CD14-positive monocyte (primary cell): ENCODE measurements at regions not wholly inside any gene's neighbourhood (a gene's known extent, or its start where the extent isn't known, plus 50 kb on each side); places are given as distances from the start of the nearest gene placed in this dataset.

Experiments used
- DNase-seq, 3 donors: peaks; one replicate each; pipeline ENCODE4 v3.0.0-alpha.2; 2011 to 2022
- H2AFZ ChIP-seq: 2 replicates; pipeline ENCODE4 v1.6.0; 2012; ENCODE audit warnings: mild to moderate bottlenecking, low read depth, low read length, inconsistent platforms; ENCODE audit not compliant: insufficient read depth, poor library complexity, severe bottlenecking
- H3K27ac ChIP-seq, 2 donors: 1 replicate in 1 of 2; 2 replicates in 1 of 2; pipeline ENCODE4 v1.5.1; 2012 to 2013; ENCODE audit warnings: low read length in 2 of 2, control low read depth in 1 of 2, inconsistent platforms in 1 of 2, low read depth in 1 of 2, mild to moderate bottlenecking in 1 of 2
- H3K27me3 ChIP-seq, 2 donors: one replicate each; pipeline versions ENCODE4 v1.6.0 to v1.6.1; 2011 to 2013; ENCODE audit warnings: low read length in 2 of 2; ENCODE audit not compliant: control insufficient read depth in 2 of 2, insufficient read depth in 2 of 2
- H3K36me3 ChIP-seq, 2 donors: replicated peaks in 1 of 2; 1 replicate in 1 of 2; 2 replicates in 1 of 2; pipeline versions ENCODE4 v1.5.1 to v1.6.1; 2012 to 2013; ENCODE audit warnings: low read length in 2 of 2, control low read depth in 1 of 2, inconsistent platforms in 1 of 2, mild to moderate bottlenecking in 1 of 2; ENCODE audit not compliant: insufficient read depth in 2 of 2, control insufficient read depth in 1 of 2
- H3K4me1 ChIP-seq, 2 donors: 1 replicate in 1 of 2; 2 replicates in 1 of 2; pipeline versions ENCODE4 v1.5.1 to v1.6.1; 2012 to 2013; ENCODE audit warnings: low read length in 2 of 2, control low read depth in 1 of 2, inconsistent platforms in 1 of 2, mild to moderate bottlenecking in 1 of 2, moderate library complexity in 1 of 2; ENCODE audit not compliant: insufficient read depth in 2 of 2, control insufficient read depth in 1 of 2
- H3K4me2 ChIP-seq: replicated peaks from 2 replicates; pipeline ENCODE3; 2012; ENCODE audit warnings: low read length, moderate library complexity, mild to moderate bottlenecking; ENCODE audit not compliant: poor library complexity, severe bottlenecking; ENCODE audit errors: extremely low read depth
- H3K4me3 ChIP-seq, 3 experiments: fragments of 200-600 bp in 1 of 3; sonication (generic) in 1 of 3; replicated peaks in 1 of 3; 1 replicate in 2 of 3; 2 replicates in 1 of 3; pipeline ENCODE4 v1.5.1; 2011 to 2013; ENCODE audit warnings: low read length in 3 of 3, mild to moderate bottlenecking in 3 of 3, control low read depth in 2 of 3, low read depth in 2 of 3, inconsistent platforms in 1 of 3, moderate library complexity in 1 of 3
- H3K79me2 ChIP-seq: 2 replicates; pipeline ENCODE4 v1.6.0; 2012; ENCODE audit warnings: mild to moderate bottlenecking, control low read depth, inconsistent platforms, low read length, moderate library complexity; ENCODE audit not compliant: insufficient read depth
- H3K9ac ChIP-seq: 2 replicates; pipeline ENCODE4 v1.6.0; 2017; ENCODE audit warnings: low read length, mild to moderate bottlenecking; ENCODE audit not compliant: insufficient read depth, poor library complexity, severe bottlenecking
- H3K9me3 ChIP-seq, 2 donors: replicated peaks in 1 of 2; 1 replicate in 1 of 2; 2 replicates in 1 of 2; pipeline versions ENCODE4 v1.5.1 to v1.6.1; 2012 to 2013; ENCODE audit warnings: low read length in 2 of 2, control low read depth in 1 of 2; ENCODE audit not compliant: control insufficient read depth in 1 of 2, insufficient read depth in 1 of 2
- H4K20me1 ChIP-seq: 2 replicates; pipeline ENCODE4 v1.6.0; 2012; ENCODE audit warnings: mild to moderate bottlenecking, low read length, control low read depth, moderate library complexity; ENCODE audit not compliant: insufficient read depth
- H3K27ac Mint-ChIP-seq, 7 donors: one replicate each; pipeline ENCODE4 v1.8.0; 2020; ENCODE audit warnings: mild to moderate bottlenecking in 7 of 7, mixed read lengths in 7 of 7, moderate library complexity in 6 of 7, inconsistent platforms in 2 of 7
- H3K27me3 Mint-ChIP-seq, 3 donors: one replicate each; pipeline ENCODE4 v1.8.0; 2021 to 2022; ENCODE audit warnings: low read depth in 3 of 3, mild to moderate bottlenecking in 3 of 3, mixed read lengths in 3 of 3, moderate library complexity in 3 of 3, inconsistent platforms in 1 of 3
- H3K36me3 Mint-ChIP-seq, 2 donors: one replicate each; pipeline ENCODE4 v1.8.0; 2020; ENCODE audit warnings: mixed read lengths in 2 of 2, inconsistent platforms in 1 of 2, mild to moderate bottlenecking in 1 of 2
- H3K4me1 Mint-ChIP-seq: one replicate; pipeline ENCODE4 v1.8.0; 2020; ENCODE audit warnings: mild to moderate bottlenecking, mixed read lengths
- H3K4me3 Mint-ChIP-seq, 2 donors: one replicate each; pipeline ENCODE4 v1.8.0; 2020; ENCODE audit warnings: mild to moderate bottlenecking in 2 of 2, mixed read lengths in 2 of 2, moderate library complexity in 1 of 2
- H3K9me3 Mint-ChIP-seq, 7 donors: one replicate each; pipeline ENCODE4 v1.8.0; 2020 to 2022; ENCODE audit warnings: mixed read lengths in 7 of 7, mild to moderate bottlenecking in 6 of 7, moderate library complexity in 6 of 7, inconsistent platforms in 2 of 7
- WGBS: methylation state at CpG from one replicate; pipeline ENCODE4 v1.1.5; 2013; ENCODE audit warnings: missing lambda C conversion rate; ENCODE audit not compliant: insufficient coverage; 5-methylcytosine and 5-hydroxymethylcytosine counted together
- intact Hi-C, 2 donors: fragments of 100-400 bp; cut with micrococcal nuclease; formaldehyde crosslinking; loops; one replicate each; pipeline versions ENCODE4 v1.15.0 to v1.15.1; 2023
- TF ChIP-seq, protein P1 (sequence below): fragments of 200-600 bp; IDR thresholded peaks from one replicate; pipeline ENCODE4 v1.8.0; 2022; ENCODE audit warnings: antibody characterized with exemption, mild to moderate bottlenecking

DNA sequence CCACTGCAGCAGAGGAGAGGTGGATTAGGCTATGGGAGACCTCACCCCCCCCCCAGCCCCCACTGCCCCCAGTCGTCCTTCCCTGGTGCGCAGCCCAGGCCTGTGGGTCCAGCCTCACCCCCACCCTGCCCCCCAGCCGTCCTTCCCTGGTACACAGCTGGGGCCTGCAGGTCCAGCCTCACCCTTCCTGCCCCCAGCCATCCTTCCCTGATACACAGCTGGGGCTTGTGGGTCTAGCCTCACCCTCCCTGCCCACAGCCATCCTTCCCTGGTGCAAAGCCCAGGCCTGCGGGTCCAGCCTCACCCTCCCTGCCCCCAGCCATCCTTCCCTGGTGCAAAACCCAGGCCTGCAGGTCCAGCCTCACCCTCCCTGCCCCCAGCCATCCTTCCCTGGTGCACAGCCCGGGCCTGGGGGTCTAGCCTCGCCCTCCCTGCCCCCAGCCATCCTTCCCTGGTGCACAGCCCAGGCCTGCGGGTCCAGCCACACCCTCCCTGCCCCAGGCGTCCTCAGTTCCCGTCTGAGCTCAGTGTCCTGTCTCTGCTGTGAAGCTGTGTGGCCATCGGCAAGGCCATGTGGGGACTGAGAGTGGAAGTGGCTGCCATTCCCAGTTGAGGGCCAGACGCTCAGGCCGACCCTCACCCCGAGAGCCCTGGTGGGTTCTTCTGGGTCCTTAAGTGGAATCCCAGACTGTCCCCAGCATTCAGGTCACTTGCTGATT is 86.8 kb upstream of the SNTG2 start:
- Mint-ChIP-seq H3K4me1 (peaks cover 4% of the 10 kb centered on the region), H3K27ac (no peak overlapping the region)

DNA sequence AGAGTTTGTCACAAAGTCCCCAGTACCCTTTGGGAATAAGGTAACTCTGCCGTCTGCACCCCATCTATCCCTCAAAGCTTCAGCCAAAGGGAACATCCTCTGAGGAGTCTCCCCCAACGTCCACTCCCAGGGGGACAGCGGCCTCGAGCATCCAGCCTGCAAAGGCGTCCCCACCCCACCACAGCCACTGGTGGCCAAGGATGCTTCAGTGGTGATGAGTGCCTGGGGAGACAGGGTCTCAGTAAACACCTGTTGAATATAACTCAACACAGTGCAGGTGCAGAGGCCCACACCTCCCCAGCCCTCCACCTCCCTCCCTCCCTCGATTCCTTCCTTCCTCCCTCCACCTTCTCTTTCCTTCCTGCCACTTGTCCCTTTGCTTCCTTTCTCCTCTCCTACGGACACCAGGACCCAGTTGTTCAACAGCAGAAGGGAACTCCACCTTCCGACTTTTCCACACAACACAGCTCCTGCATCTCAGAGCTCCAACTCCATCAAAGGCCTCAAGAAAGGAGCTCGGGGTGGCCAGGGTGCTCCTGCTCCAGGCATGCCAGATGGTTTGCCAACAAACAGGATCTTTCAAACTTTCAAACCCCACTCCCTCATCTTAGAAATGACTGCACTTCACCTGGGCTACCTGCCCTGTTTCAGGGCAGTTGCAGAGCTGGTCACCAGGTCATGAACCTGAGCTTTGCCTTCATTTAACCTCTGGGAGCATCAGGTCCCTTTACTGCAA is 87.8 kb upstream of the SNTG2 start:
- Histone ChIP-seq H3K36me3 (no peaks in the 10 kb centered on the region), H3K4me1 (peaks cover 0 to 2% of the 10 kb centered on the region in 2 donors), H3K27ac (no peak overlapping the region), H4K20me1 (no peaks in the 10 kb centered on the region), H3K4me2 (no peak overlapping the region), H3K79me2 (no peaks in the 10 kb centered on the region), H3K9me3 (no peaks in the 10 kb centered on the region), H3K9ac (no peak overlapping the region), H3K4me3 (no peak overlapping the region), H3K27me3 (no peaks in the 10 kb centered on the region), H2AFZ (no peak overlapping the region)
- no peak overlapping the region for H3K4me3 Mint-ChIP-seq
- no peaks in the 10 kb centered on the region for H3K36me3 Mint-ChIP-seq
- 59% methylated on average over 5 of the region's 9 CpGs for WGBS
- intact Hi-C loops, result no loop called here
- no peak for DNase-seq
- TF ChIP-seq, protein P1, sequence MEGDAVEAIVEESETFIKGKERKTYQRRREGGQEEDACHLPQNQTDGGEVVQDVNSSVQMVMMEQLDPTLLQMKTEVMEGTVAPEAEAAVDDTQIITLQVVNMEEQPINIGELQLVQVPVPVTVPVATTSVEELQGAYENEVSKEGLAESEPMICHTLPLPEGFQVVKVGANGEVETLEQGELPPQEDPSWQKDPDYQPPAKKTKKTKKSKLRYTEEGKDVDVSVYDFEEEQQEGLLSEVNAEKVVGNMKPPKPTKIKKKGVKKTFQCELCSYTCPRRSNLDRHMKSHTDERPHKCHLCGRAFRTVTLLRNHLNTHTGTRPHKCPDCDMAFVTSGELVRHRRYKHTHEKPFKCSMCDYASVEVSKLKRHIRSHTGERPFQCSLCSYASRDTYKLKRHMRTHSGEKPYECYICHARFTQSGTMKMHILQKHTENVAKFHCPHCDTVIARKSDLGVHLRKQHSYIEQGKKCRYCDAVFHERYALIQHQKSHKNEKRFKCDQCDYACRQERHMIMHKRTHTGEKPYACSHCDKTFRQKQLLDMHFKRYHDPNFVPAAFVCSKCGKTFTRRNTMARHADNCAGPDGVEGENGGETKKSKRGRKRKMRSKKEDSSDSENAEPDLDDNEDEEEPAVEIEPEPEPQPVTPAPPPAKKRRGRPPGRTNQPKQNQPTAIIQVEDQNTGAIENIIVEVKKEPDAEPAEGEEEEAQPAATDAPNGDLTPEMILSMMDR, result no peak
- peaks cover 1 to 8% (median 4%) of the 10 kb centered on the region in 3 donors for H3K27me3 Mint-ChIP-seq
- no peaks in the 10 kb centered on the region for H3K9me3 Mint-ChIP-seq
- H3K4me1 Mint-ChIP-seq, result peaks cover 4% of the 10 kb centered on the region
- H3K27ac Mint-ChIP-seq, result no peak overlapping the region

More for the DNA sequence above, 86.8 kb upstream of the SNTG2 start:
- Histone ChIP-seq H3K9me3 (no peaks in the 10 kb centered on the region), H3K36me3 (no peaks in the 10 kb centered on the region), H3K27me3 (no peaks in the 10 kb centered on the region), H3K27ac (no peak overlapping the region), H3K4me2 (no peak overlapping the region), H3K9ac (no peak overlapping the region), H2AFZ (no peak overlapping the region), H4K20me1 (no peaks in the 10 kb centered on the region), H3K79me2 (no peaks in the 10 kb centered on the region), H3K4me1 (no peaks in the 10 kb centered on the region), H3K4me3 (no peak overlapping the region)
- 74% methylated on average over 6 of the region's 13 CpGs for WGBS
- Mint-ChIP-seq H3K4me3 (no peak overlapping the region), H3K9me3 (no peaks in the 10 kb centered on the region), H3K27me3 (peaks cover 1 to 8% (median 4%) of the 10 kb centered on the region in 3 donors), H3K36me3 (no peaks in the 10 kb centered on the region)
- DNase-seq, result no peak
- intact Hi-C loops, result no loop called here
- TF ChIP-seq, protein P1, result no peak
